Activated naive CD8-positive, alpha-beta T cell treated with anti-CD3 and anti-CD28 coated beads, Interleukin-2, amount 10 ng/mL, durations not matched to agents 7 days and 5 days (primary cell): ENCODE measurements at regions not wholly inside any gene's neighbourhood (a gene's known extent, or its start where the extent isn't known, plus 50 kb on each side); places are given as distances from the start of the nearest gene placed in this dataset.
"Not testable (repeated sequence)": the region's sequence is repeated elsewhere in the genome, so short reads cannot be mapped to it uniquely, and the experiment has no call there.

Experiments
- ATAC-seq: fragments of 150-1000 bp; cut with Tn5 transposase; one replicate; pipeline ENCODE4 v1.10.0; 2021; ENCODE audit warnings: low read depth, moderate library complexity
- POLR2A ChIA-PET: fragments of 350-600 bp; sonication (Branson Sonifier 250); formaldehyde crosslinking; loops from one replicate; lab custom pipeline; 2021; ENCODE audit warnings: antibody characterized with exemption; lab: Charles Lee
- DNase-seq: peaks from one replicate; pipeline ENCODE4 v3.0.0; 2021
- H3K27ac Mint-ChIP-seq: one replicate; pipeline ENCODE4 v1.8.0; 2022; ENCODE audit warnings: mild to moderate bottlenecking, mixed read lengths
- H3K27me3 Mint-ChIP-seq: one replicate; pipeline ENCODE4 v1.8.0; 2022; ENCODE audit warnings: mild to moderate bottlenecking, moderate library complexity, mixed read lengths
- H3K36me3 Mint-ChIP-seq: one replicate; pipeline ENCODE4 v1.8.0; 2021; ENCODE audit warnings: mild to moderate bottlenecking, mixed read lengths
- H3K4me1 Mint-ChIP-seq: one replicate; pipeline ENCODE4 v1.8.0; 2021; ENCODE audit warnings: mixed read lengths
- H3K4me3 Mint-ChIP-seq: one replicate; pipeline ENCODE4 v1.8.0; 2022; ENCODE audit warnings: mild to moderate bottlenecking, moderate library complexity, mixed read lengths
- H3K9me3 Mint-ChIP-seq: one replicate; pipeline ENCODE4 v1.8.0; 2021; ENCODE audit warnings: mixed read lengths

DNA sequence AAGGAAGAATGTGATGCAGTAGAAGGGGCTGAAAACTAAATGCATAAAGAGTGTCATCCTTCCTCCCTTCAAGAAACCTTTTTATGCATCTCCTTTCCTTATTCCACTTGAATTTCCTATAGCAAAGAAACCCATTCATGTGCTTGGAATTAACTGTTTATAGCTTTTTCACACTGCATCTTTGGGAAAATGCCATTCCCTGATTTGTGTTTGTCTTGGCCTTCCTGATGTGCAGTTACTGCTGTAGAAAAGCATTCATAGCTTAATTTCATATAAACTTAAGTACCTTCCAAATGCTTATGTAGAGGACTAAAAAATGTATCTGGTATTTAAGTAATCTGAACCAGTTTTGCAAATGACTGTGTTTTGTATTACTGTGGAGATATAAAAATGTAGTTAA lies 61.8 kb downstream of the SDR9C7 start:
- peaks cover 8% of the 10 kb centered on the region for H3K27me3 Mint-ChIP-seq
- H3K36me3 Mint-ChIP-seq: no peaks in the 10 kb centered on the region
- POLR2A ChIA-PET: no interaction called here
- no peak for DNase-seq
- H3K4me1 Mint-ChIP-seq: no peaks in the 10 kb centered on the region
- H3K4me3 Mint-ChIP-seq: no peak overlapping the region
- no peak for ATAC-seq
- H3K27ac Mint-ChIP-seq: no peak overlapping the region
- peaks cover 3% of the 10 kb centered on the region for H3K9me3 Mint-ChIP-seq

DNA sequence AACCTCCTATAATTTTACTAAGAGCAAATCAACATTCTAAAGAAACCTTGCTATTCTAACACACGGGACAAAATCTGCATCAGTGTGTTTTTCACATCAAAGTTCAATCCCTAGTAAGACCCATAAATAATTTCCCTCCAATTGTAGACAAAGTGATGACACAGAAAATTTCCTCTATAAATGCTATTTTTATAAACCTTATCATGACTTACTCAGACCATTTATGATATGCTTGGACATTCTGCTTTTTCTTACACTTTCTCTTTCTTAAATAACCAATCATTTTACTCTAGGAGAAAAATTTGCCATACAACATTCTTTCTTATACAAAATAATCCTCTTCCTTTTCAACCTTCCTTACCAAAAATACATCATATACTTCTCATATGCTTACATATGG lies 67.0 kb downstream of the SDR9C7 start:
- H3K4me1 Mint-ChIP-seq: no peaks in the 10 kb centered on the region
- ATAC-seq: no peak
- H3K9me3 Mint-ChIP-seq: peaks cover 28% of the 10 kb centered on the region
- POLR2A ChIA-PET: no interaction called here
- H3K27me3 Mint-ChIP-seq: peaks cover 2% of the 10 kb centered on the region
- no peak overlapping the region for H3K27ac Mint-ChIP-seq
- H3K36me3 Mint-ChIP-seq: no peaks in the 10 kb centered on the region
- H3K4me3 Mint-ChIP-seq: no peak overlapping the region
- no peak for DNase-seq

DNA sequence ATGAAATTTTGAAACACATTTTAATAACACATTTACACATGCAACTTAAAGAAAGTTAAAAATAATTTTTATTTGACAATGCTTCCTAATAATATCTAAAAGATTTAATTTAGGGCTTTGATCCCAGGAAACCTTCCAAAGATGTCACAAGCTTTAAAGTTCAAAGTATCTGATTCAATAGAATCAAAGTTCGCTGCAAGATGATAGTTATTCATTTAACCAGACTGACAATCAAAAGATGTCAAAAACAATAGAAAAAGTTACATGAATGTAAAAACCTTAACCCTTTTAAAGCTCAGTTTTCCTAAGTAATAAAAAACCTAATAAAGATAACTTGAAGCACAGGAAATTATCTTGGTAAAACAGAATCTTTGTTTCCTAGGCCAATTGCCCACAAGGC lies 67.7 kb downstream of the SDR9C7 start:
- POLR2A ChIA-PET: no interaction called here
- H3K4me3 Mint-ChIP-seq: no peak overlapping the region
- H3K27ac Mint-ChIP-seq: no peak overlapping the region
- H3K27me3 Mint-ChIP-seq: peaks cover 2% of the 10 kb centered on the region
- no peaks in the 10 kb centered on the region for H3K4me1 Mint-ChIP-seq
- DNase-seq (no peak), ATAC-seq (no peak)
- H3K9me3 Mint-ChIP-seq: peaks cover 30% of the 10 kb centered on the region
- no peaks in the 10 kb centered on the region for H3K36me3 Mint-ChIP-seq

DNA sequence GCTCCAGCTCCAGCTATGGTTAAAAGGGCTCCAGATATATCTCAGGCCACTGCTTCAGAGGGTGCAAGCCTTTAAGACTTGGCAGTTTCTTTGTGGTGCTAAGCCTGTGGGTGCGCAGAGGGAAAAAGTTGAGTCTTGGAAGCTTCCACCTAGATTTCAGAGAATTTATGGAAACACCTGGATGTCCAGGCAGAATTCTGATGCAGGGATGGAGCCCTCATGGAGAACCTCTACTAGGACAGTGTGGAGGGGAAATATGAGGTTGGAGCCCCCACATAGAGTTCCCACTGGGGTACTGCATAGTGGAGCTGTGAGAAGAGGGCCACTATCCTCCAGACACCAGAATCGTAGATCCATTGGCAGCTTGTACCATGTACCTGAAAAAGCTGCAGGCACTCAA lies 69.9 kb downstream of the SDR9C7 start:
- H3K4me3 Mint-ChIP-seq: no peak overlapping the region
- H3K4me1 Mint-ChIP-seq: no peaks in the 10 kb centered on the region
- no peak overlapping the region for H3K27ac Mint-ChIP-seq
- POLR2A ChIA-PET: no interaction called here
- H3K9me3 Mint-ChIP-seq: peaks cover 31% of the 10 kb centered on the region
- peaks cover 4% of the 10 kb centered on the region for H3K27me3 Mint-ChIP-seq
- no peaks in the 10 kb centered on the region for H3K36me3 Mint-ChIP-seq
- no peak for DNase-seq
- ATAC-seq: no peak

DNA sequence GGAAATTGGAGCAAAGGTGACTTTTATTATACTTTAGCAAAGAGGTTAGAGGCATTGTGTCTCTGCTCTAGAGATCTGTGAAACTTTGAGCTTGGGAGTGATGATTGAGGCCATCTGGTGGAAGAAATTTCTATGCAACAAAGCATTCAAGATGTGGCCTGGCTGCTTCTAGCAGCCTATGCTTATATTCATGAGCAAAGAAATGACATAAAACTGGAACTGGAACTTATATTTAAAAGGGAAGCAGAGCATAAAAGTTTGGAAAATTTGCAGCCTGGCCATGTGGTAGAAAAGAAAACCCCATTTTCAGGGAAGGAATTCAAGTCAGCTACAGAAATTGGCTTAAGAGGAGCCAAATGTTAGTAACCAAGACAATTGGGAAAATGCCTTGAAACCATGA lies 70.4 kb downstream of the SDR9C7 start:
- no peaks in the 10 kb centered on the region for H3K4me1 Mint-ChIP-seq
- no peak overlapping the region for H3K4me3 Mint-ChIP-seq
- H3K36me3 Mint-ChIP-seq: no peaks in the 10 kb centered on the region
- DNase-seq: no peak
- peaks cover 31% of the 10 kb centered on the region for H3K9me3 Mint-ChIP-seq
- peaks cover 4% of the 10 kb centered on the region for H3K27me3 Mint-ChIP-seq
- no peak overlapping the region for H3K27ac Mint-ChIP-seq
- POLR2A ChIA-PET: no interaction called here
- no peak for ATAC-seq

DNA sequence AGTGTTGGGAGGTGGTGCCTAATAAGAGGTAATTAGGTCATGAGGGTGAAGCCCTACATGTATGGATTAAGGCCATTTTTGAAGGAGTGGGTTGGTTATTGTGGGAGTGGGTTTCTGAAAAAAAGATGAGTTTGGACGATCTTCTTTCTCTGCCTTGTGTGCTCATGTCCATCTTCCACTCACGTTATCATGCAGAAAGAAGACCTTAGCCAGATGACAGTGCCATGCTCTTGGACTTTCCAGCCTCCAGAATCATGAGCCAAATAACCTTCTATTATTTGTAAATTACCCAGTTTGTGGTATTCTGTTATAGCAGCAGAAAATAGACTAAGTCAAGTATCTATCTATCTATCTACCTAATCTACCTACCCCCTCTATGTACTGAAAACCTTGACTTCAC lies 71.9 kb downstream of the SDR9C7 start:
- Mint-ChIP-seq H3K4me1 (no peaks in the 10 kb centered on the region), H3K27ac (no peak overlapping the region), H3K9me3 (peaks cover 28% of the 10 kb centered on the region), H3K4me3 (no peak overlapping the region), H3K27me3 (peaks cover 3% of the 10 kb centered on the region), H3K36me3 (no peaks in the 10 kb centered on the region)
- DNase-seq (no peak), ATAC-seq (no peak)
- POLR2A ChIA-PET: no interaction called here

DNA sequence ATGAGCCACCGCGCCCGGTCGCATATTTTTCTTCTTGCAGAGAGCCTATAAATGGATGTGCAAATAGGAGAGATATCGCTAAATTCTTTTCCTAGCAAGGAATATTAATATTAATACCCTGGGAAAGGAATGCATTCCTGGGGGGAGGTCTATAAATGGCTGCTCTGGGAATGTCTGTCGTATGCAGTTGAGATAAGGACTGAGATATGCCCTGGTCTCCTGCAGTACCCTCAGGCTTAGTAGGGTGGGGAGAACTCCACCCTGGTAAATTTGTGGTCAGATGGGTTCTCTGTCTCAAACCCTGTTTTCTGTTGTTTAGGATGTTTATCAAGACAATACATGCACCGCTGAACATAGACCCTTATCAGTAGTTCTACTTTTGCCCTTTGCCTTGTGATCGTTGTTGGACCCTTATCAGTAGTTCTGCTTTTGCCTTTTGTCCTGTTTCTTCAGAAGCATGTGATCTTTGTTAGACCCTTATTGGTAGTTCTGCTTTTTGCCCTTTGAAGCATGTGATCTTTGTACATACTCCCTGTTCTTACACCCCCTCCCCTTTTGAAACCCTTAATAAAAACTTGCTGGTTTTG lies 80.7 kb downstream of the SDR9C7 start:
- POLR2A ChIA-PET, ATAC-seq, H3K9me3 Mint-ChIP-seq, H3K27ac Mint-ChIP-seq, DNase-seq, H3K4me3 Mint-ChIP-seq, H3K36me3 Mint-ChIP-seq, H3K4me1 Mint-ChIP-seq: not testable (repeated sequence)
- H3K27me3 Mint-ChIP-seq: peaks cover 15% of the 10 kb centered on the region

DNA sequence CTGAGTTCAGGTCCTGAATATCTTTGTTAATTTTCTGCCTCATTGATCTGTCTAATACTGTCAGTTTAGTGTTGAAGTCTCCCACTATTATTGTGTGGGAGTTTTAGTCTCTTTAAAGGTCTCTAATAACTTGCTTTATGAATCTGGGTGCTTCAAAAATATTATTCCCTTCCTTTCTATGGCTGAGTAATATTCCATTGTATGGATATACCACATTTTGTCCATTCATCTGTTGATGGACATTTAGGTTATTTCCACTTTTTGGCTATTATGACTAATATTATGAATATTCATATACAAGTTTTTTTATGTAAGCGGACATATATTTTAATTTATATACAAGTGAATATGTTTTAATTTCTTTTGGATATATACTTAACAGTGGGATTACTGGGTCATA lies 82.7 kb downstream of the SDR9C7 start:
- DNase-seq (no peak), ATAC-seq (no peak)
- POLR2A ChIA-PET: no interaction called here
- Mint-ChIP-seq H3K27me3 (peaks cover 15% of the 10 kb centered on the region), H3K27ac (no peak overlapping the region), H3K4me1 (no peaks in the 10 kb centered on the region), H3K36me3 (no peaks in the 10 kb centered on the region), H3K4me3 (no peak overlapping the region), H3K9me3 (peaks cover 4% of the 10 kb centered on the region)

DNA sequence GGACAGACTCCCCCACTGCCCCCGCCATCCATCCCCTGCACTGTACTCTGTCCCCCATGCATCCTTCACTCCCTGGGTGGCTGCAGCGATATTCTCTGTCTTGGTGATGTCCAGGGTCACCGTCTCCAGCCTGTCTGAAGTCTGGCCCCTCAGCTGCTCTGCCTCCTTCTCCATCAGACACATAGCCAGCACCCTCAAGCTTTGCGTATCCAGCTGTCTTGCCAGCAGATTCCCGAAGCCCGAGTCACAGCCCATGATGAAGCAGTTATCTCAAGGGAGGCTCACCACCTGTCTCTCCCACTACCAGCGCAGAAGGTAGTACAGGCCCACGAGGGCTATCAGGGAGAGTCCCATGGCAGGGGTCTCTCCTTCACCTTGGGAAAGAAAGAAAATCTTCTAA lies 77.8 kb downstream of the HSD17B6 start:
- peaks cover 12% of the 10 kb centered on the region for H3K4me1 Mint-ChIP-seq

DNA sequence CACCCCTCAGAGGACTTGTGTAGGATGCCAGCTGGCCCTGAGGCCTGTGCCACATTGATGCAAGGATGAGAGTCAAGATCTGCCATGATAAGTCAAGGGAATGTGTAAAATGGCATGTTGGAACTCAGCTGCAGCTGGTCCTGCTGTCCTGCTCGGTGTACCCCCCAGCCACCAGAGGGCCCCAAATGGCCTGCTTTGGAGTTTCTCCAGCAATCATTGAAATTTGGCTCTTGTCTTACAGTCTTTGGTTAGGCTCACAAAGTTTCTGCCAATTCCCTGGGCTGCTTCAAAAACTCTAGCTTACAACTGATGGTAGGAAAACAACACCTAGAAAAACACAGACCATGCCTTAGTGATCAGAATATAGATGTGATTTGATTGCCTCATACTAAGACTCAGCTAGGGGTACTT lies 76.8 kb downstream of the HSD17B6 start:
- peak; percentile 57 for ATAC-seq
- POLR2A ChIA-PET: no interaction called here
- no peak overlapping the region for H3K4me3 Mint-ChIP-seq

More for the DNA sequence above, 77.8 kb downstream of the HSD17B6 start:
- Mint-ChIP-seq H3K36me3 (peaks cover 1% of the 10 kb centered on the region), H3K9me3 (peaks cover 3% of the 10 kb centered on the region), H3K27ac (no peak overlapping the region), H3K4me3 (no peak overlapping the region), H3K27me3 (peaks cover 15% of the 10 kb centered on the region)
- no peak for ATAC-seq
- POLR2A ChIA-PET: no interaction called here
- no peak for DNase-seq

DNA sequence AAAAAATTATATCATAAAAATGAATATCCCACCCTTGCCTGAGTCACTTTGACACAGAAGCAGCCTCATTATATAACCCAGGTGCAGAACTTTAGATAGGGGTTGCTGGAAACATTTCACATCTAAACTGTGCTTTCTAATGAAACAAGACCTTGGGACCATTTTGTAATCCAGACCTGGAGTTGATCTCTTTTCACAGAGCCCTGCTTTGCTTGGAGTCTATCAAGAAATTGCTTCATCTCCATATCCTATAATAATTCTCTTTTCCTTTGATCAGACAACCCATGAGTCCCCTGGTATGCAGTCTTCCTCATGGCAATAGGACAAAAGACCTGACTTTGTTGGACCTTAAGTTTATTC lies 76.3 kb downstream of the HSD17B6 start:
- Mint-ChIP-seq H3K27me3 (peaks cover 11% of the 10 kb centered on the region), H3K4me1 (peaks cover 12% of the 10 kb centered on the region), H3K36me3 (peaks cover 1% of the 10 kb centered on the region), H3K9me3 (peaks cover 1% of the 10 kb centered on the region), H3K27ac (no peak overlapping the region), H3K4me3 (no peak overlapping the region)
- POLR2A ChIA-PET: no interaction called here
- DNase-seq: no peak
- ATAC-seq: no peak

More for the DNA sequence above, 76.8 kb downstream of the HSD17B6 start:
- H3K9me3 Mint-ChIP-seq: peaks cover 1% of the 10 kb centered on the region
- peaks cover 11% of the 10 kb centered on the region for H3K27me3 Mint-ChIP-seq
- H3K27ac Mint-ChIP-seq: no peak overlapping the region
- peak; percentile 49 for DNase-seq
- peaks cover 1% of the 10 kb centered on the region for H3K36me3 Mint-ChIP-seq
- peaks cover 12% of the 10 kb centered on the region for H3K4me1 Mint-ChIP-seq

DNA sequence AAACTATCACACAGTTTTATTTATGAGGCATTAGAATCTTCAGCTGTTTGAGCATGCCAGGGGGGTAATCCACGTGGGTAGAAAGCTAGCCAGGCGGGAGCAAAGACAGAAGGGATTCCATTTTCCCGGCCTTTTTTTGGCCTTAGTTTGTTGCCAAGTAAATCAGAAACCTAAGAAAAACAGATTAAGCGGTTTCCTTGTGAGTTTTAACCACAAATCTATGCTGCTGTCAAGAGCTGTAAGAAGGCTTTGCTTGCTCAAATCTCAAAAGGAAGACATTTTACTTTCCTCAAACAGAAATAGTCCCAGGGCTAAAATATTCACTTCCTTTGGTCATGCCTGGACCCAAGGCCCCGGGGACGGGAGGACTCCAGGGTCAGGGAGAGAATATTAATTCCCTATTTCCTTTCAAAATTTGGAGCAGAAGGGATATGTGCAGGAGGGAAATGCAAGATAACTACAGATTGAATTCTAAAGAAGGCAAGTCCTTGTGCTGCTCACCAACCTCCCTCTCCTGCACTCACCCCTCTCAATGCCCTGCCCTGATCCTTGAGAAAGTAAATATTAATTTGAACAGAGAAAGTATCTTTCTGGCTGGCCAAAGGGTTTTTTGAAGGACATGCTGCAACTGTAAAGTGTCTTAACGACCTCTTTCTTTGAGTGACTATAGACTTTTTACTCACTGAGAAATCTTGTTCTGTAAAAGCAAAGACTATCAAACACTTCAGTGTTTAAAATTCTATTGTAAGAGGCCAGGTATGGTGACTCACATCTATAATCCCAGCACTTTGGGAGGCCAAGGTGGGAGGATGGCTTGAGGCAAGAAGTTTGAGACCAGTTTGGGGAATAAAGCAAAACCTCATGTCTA lies 75.7 kb downstream of the HSD17B6 start:
- POLR2A ChIA-PET: no interaction called here
- Mint-ChIP-seq H3K4me3 (no peak overlapping the region), H3K27me3 (peaks cover 14% of the 10 kb centered on the region), H3K27ac (no peak overlapping the region), H3K36me3 (peaks cover 1% of the 10 kb centered on the region), H3K9me3 (peaks cover 1% of the 10 kb centered on the region), H3K4me1 (peaks cover 12% of the 10 kb centered on the region)
- DNase-seq (no peak), ATAC-seq (no peak)
